Heart left ventricle (tissue), 13 donors: ENCODE measurements at regions not wholly inside any gene's neighbourhood (a gene's known extent, or its start where the extent isn't known, plus 50 kb on each side); places are given as distances from the start of the nearest gene placed in this dataset.

Source experiments
- POLR2A ChIP-seq, 2 donors: fragments of 450-650 bp; IDR thresholded peaks; one replicate each; pipeline ENCODE4 v1.6.1; 2017; ENCODE audit warnings: antibody characterized with exemption in 2 of 2, mild to moderate bottlenecking in 2 of 2, moderate library complexity in 2 of 2
- TF ChIP-seq, protein P1 (sequence below), 12 donors: fragments of 200-600 bp; sonication (generic) in 4 of 12; IDR thresholded peaks; one replicate each; pipeline versions ENCODE4 v1.5.0 to v1.8.0; 2018 to 2022; ENCODE audit warnings: antibody characterized with exemption in 12 of 12, mild to moderate bottlenecking in 5 of 12
- donor health status: ischemic (EF 13 %, LVEDD 7.1; RV severe dilation, severe dysfunction).
- donor health status: DM: no; HTN: yes; CAD: no.
- donor health status: DM: no; HTN: no; CAD: no.
- donor health status: ischemic (EF 25% LVEDD 6.9; RV normal size, moderate dysfunction).
- donor health status: ischemic (EF 25% LVEDD 5.7; RV mildly dilated, moderate dysfunction).
- donor health status: ischemic (EF 35%, LVEDD 5.7; RV mildly dilated, moderate dysfunction).
- donor health status: nonischemic (EF 11% LVEDD 7.7; RV severe dilation, severe dysfunction).
- donor health status: DM: yes; HTN: yes; CAD: no.
- donor health status: PGD.
- donor health status: ischemic (EF 29% LVEDD 5.4; RV normal size, mild dysfunction).
- donor health status: nonischemic (EF 23%, LVEDD 6.1; RV moderate dilation, normal function).

GRCh38 chr1:58839846-58840835, 56.3 kb upstream of the JUN start:
- TF ChIP-seq, protein P1, sequence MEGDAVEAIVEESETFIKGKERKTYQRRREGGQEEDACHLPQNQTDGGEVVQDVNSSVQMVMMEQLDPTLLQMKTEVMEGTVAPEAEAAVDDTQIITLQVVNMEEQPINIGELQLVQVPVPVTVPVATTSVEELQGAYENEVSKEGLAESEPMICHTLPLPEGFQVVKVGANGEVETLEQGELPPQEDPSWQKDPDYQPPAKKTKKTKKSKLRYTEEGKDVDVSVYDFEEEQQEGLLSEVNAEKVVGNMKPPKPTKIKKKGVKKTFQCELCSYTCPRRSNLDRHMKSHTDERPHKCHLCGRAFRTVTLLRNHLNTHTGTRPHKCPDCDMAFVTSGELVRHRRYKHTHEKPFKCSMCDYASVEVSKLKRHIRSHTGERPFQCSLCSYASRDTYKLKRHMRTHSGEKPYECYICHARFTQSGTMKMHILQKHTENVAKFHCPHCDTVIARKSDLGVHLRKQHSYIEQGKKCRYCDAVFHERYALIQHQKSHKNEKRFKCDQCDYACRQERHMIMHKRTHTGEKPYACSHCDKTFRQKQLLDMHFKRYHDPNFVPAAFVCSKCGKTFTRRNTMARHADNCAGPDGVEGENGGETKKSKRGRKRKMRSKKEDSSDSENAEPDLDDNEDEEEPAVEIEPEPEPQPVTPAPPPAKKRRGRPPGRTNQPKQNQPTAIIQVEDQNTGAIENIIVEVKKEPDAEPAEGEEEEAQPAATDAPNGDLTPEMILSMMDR (IDR thresholded peaks at IDR 0.05) = no peak
- TF ChIP-seq POLR2A (IDR thresholded peaks at IDR 0.05) = no peak
